Activated CD4-positive, alpha-beta T cell treated with anti-CD3 and anti-CD28 coated beads for 36 hours (primary cell): ENCODE measurements at regions not wholly inside any gene's neighbourhood (a gene's known extent, or its start where the extent isn't known, plus 50 kb on each side); places are given as distances from the start of the nearest gene placed in this dataset.

Experiments
- ATAC-seq: fragments of 200-7000 bp; cut with Tn5 transposase; one replicate; pipeline ENCODE4 v1.10.0; 2021; ENCODE audit warnings: mild to moderate bottlenecking, moderate library complexity
- CTCF ChIA-PET: fragments of 350-600 bp; sonication (Branson Sonifier 250); formaldehyde crosslinking; loops from one replicate; lab custom pipeline; 2021; ENCODE audit warnings: antibody characterized with exemption; lab: Charles Lee
- POLR2A ChIA-PET: fragments of 350-600 bp; sonication (Branson Sonifier 250); formaldehyde crosslinking; loops from one replicate; lab custom pipeline; 2021; ENCODE audit warnings: antibody characterized with exemption, inconsistent platforms; lab: Charles Lee
- DNase-seq: peaks from one replicate; pipeline ENCODE4 v3.0.0-alpha.2; 2020
- H3K27ac Mint-ChIP-seq: one replicate; pipeline ENCODE4 v1.8.0; 2021; ENCODE audit warnings: mixed read lengths
- H3K27me3 Mint-ChIP-seq: one replicate; pipeline ENCODE4 v1.8.0; 2021; ENCODE audit warnings: mixed read lengths
- H3K36me3 Mint-ChIP-seq: one replicate; pipeline ENCODE4 v1.8.0; 2021; ENCODE audit warnings: low read depth, mixed read lengths
- H3K4me1 Mint-ChIP-seq: one replicate; pipeline ENCODE4 v1.8.0; 2021; ENCODE audit warnings: mixed read lengths
- H3K4me3 Mint-ChIP-seq: one replicate; pipeline ENCODE4 v1.8.0; 2021; ENCODE audit warnings: mild to moderate bottlenecking, moderate library complexity, mixed read lengths
- H3K9me3 Mint-ChIP-seq: one replicate; pipeline ENCODE4 v1.8.0; 2021; ENCODE audit warnings: low read depth, mixed read lengths
- intact Hi-C, 2 experiments: fragments of 100-400 bp; cut with DNase I in 1 of 2; cut with micrococcal nuclease in 1 of 2; formaldehyde crosslinking; loops; one replicate each; pipeline versions ENCODE4 v1.14.2 to v1.15.1; 2022 to 2024; cut with DNase I, micrococcal nuclease

DNA sequence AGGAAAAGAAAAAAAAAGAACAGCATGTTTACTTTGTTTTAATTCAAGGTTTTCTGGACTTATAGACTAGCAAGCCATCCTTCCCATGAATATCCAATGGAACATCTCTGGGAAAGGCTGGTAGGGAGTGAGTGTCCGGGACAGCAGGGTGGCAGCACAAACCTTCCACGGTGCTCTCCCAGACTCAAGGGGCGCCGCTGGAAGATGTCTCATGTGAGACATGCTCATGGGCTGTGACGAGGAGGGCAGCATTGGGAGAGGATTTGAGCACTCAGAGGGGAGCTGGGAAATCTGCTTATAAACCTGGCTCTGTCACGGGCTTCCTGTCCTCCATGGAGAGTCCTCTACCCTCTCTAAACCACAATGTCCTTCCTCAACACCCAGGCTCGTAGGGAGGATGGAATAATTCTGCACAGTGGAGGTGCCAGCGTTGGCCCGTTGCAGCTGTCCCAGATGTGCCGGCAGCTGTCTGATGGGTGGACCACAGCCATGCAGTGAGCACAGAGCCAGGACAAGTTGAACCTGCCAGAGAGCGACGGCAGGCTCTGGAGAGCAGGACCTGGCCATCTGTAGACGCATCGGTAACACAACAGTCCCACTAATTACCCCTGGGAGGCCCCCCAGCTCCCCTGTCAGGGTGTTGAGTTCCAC lies 100.1 kb upstream of the IGSF21 start:
- H3K4me1 Mint-ChIP-seq, result no peaks in the 10 kb centered on the region
- H3K4me3 Mint-ChIP-seq, result no peak overlapping the region
- ChIA-PET POLR2A (no interaction called here), CTCF (no interaction called here)
- DNase-seq (no peak), ATAC-seq (no peak)
- intact Hi-C loops, result no loop called here
- no peaks in the 10 kb centered on the region for H3K36me3 Mint-ChIP-seq
- no peaks in the 10 kb centered on the region for H3K9me3 Mint-ChIP-seq
- H3K27ac Mint-ChIP-seq, result no peak overlapping the region
- peaks cover 8% of the 10 kb centered on the region for H3K27me3 Mint-ChIP-seq

DNA sequence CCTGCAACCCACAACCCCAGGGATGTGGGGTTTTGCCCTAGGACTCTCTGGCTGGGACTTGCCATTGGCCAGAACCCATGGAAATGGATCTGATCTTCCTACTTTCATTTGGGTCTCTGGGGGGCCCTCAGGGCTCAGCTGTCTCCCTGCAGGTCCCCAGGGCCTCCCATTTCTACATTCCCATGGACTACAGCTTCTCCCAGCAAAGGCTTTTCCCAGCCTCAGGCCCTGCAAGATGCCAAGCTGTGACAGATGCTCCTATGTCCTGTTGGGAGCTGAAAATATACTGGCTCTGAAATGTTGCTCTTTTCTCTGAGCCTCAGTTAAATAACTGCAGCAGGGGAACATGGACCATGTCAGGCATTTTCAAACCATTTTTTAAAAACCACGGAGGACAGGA lies 99.5 kb upstream of the IGSF21 start:
- DNase-seq, result no peak
- Mint-ChIP-seq H3K27me3 (peaks cover 8% of the 10 kb centered on the region), H3K9me3 (no peaks in the 10 kb centered on the region), H3K27ac (no peak overlapping the region), H3K36me3 (no peaks in the 10 kb centered on the region), H3K4me3 (no peak overlapping the region), H3K4me1 (no peaks in the 10 kb centered on the region)
- no peak for ATAC-seq
- intact Hi-C loops, result no loop called here
- ChIA-PET CTCF (no interaction called here), POLR2A (no interaction called here)

GRCh38 chr1:18009055-18009454 lies 98.5 kb upstream of the IGSF21 start:
- no peaks in the 10 kb centered on the region for H3K4me1 Mint-ChIP-seq
- intact Hi-C loops, result no loop called here

GRCh38 chr1:18009478-18009961 lies 98.1 kb upstream of the IGSF21 start:
- Mint-ChIP-seq H3K4me1 (no peaks in the 10 kb centered on the region), H3K4me3 (no peak overlapping the region), H3K27me3 (peaks cover 6% of the 10 kb centered on the region), H3K36me3 (no peaks in the 10 kb centered on the region), H3K9me3 (no peaks in the 10 kb centered on the region), H3K27ac (no peak overlapping the region)
- DNase-seq, result no peak
- intact Hi-C loops, result no loop called here
- ATAC-seq, result no peak
- POLR2A ChIA-PET, result no interaction called here
- CTCF ChIA-PET, result no interaction called here

More at GRCh38 chr1:18009055-18009454, 98.5 kb upstream of the IGSF21 start:
- Mint-ChIP-seq H3K9me3 (no peaks in the 10 kb centered on the region), H3K27ac (no peak overlapping the region), H3K36me3 (no peaks in the 10 kb centered on the region), H3K27me3 (peaks cover 5% of the 10 kb centered on the region), H3K4me3 (no peak overlapping the region)
- no peak for ATAC-seq
- ChIA-PET POLR2A (no interaction called here), CTCF (no interaction called here)
- no peak for DNase-seq

DNA sequence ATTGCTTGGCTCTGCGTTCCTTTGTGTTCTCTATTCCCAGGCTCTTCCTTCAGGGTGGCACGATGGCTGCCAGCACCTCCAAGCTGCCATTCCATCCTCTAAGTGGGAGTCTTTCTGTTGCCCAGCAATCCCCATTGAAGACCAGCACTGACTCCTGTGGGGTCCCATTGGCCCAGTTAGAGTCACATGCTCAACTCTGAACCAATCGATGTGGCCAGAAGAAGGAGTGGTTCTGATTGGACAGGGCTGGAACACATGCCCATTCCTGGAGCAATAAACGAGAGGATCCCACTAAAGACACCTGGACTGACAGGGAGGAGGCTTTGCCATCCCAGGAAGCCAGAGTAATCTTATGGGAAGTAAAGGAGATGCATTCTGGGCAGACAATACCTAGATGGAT lies 97.2 kb upstream of the IGSF21 start:
- peaks cover 13% of the 10 kb centered on the region for H3K27me3 Mint-ChIP-seq
- ATAC-seq, result no peak
- intact Hi-C loops, result no loop called here

GRCh38 chr1:18010945-18011344 lies 96.7 kb upstream of the IGSF21 start:
- peaks cover 14% of the 10 kb centered on the region for H3K27me3 Mint-ChIP-seq
- intact Hi-C loops, result no loop called here
- H3K9me3 Mint-ChIP-seq, result no peaks in the 10 kb centered on the region
- H3K27ac Mint-ChIP-seq, result no peak overlapping the region
- ChIA-PET CTCF (no interaction called here), POLR2A (no interaction called here)
- no peaks in the 10 kb centered on the region for H3K36me3 Mint-ChIP-seq
- ATAC-seq (no peak), DNase-seq (no peak)
- H3K4me1 Mint-ChIP-seq, result no peaks in the 10 kb centered on the region
- no peak overlapping the region for H3K4me3 Mint-ChIP-seq

More for the DNA sequence above, 97.2 kb upstream of the IGSF21 start:
- Mint-ChIP-seq H3K27ac (no peak overlapping the region), H3K36me3 (no peaks in the 10 kb centered on the region), H3K4me3 (no peak overlapping the region), H3K4me1 (no peaks in the 10 kb centered on the region), H3K9me3 (no peaks in the 10 kb centered on the region)
- DNase-seq, result no peak
- POLR2A ChIA-PET, result no interaction called here
- CTCF ChIA-PET, result no interaction called here

DNA sequence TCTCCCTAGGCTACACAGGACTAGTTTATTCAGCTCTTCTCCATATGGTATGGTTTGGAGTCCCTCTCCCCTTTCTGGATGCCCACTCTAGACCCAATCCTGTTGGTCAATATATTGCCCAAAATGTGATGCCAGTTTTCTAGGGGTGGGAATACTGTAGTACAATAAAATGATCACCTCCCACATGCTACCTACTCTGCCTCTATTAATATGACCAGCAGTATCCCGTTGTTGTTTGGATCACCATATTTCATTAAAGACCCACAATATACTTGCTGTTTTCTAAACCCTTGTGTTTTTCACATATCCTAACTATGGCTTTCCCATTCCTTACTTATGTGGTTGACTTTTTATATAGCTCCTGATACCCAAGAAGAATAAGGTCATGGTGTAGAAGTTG lies 95.9 kb upstream of the IGSF21 start:
- Mint-ChIP-seq H3K36me3 (no peaks in the 10 kb centered on the region), H3K4me1 (no peaks in the 10 kb centered on the region), H3K9me3 (no peaks in the 10 kb centered on the region), H3K4me3 (no peak overlapping the region), H3K27ac (no peak overlapping the region), H3K27me3 (peaks cover 14% of the 10 kb centered on the region)
- ATAC-seq, result no peak
- ChIA-PET CTCF (no interaction called here), POLR2A (interaction anchor here (0.6 kb wide), 1 partner anchor 8 kb away, joined by 3 read pairs; no protein-coding TSS in a partner anchor)
- no peak for DNase-seq
- intact Hi-C loops, result no loop called here

GRCh38 chr1:18012686-18013085 lies 94.9 kb upstream of the IGSF21 start:
- no peak overlapping the region for H3K4me3 Mint-ChIP-seq
- H3K27ac Mint-ChIP-seq, result no peak overlapping the region
- CTCF ChIA-PET, result interaction anchor here (0.6 kb wide), 1 partner anchor 326 kb away, joined by 4 read pairs; no protein-coding TSS in a partner anchor
- no peaks in the 10 kb centered on the region for H3K36me3 Mint-ChIP-seq
- ATAC-seq (no peak), DNase-seq (no peak)
- POLR2A ChIA-PET, result no interaction called here
- peaks cover 14% of the 10 kb centered on the region for H3K27me3 Mint-ChIP-seq
- intact Hi-C loops, result no loop called here
- H3K4me1 Mint-ChIP-seq, result no peaks in the 10 kb centered on the region
- no peaks in the 10 kb centered on the region for H3K9me3 Mint-ChIP-seq

GRCh38 chr1:18013216-18013615 lies 94.4 kb upstream of the IGSF21 start:
- ChIA-PET POLR2A (no interaction called here), CTCF (interaction anchor here (0.6 kb wide), 1 partner anchor 325 kb away, joined by 4 read pairs; no protein-coding TSS in a partner anchor)
- Mint-ChIP-seq H3K9me3 (no peaks in the 10 kb centered on the region), H3K4me1 (no peaks in the 10 kb centered on the region), H3K27me3 (peaks cover 14% of the 10 kb centered on the region), H3K4me3 (no peak overlapping the region), H3K36me3 (no peaks in the 10 kb centered on the region), H3K27ac (no peak overlapping the region)
- DNase-seq (no peak), ATAC-seq (no peak)
- intact Hi-C loops, result no loop called here

DNA sequence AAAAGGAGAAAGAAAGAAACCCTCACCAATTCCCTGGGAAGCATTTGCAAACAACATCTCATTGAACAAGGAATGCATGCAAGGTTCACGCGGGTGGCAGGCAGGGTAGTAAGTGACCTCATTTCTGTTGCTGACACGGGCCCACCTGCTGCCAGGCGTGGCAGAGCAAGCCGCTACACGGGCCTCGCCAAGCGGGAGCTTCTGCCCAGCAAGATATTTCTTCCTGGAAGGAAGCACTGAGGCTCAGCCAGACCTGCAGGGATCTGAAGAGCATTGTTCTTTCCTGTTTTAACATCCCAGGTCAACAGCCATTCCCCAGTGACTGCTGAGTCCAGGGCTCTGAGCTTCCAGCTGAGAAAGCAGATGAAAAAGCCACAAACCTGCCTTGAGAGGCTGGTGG lies 91.9 kb upstream of the IGSF21 start:
- Mint-ChIP-seq H3K27ac (no peak overlapping the region), H3K9me3 (no peaks in the 10 kb centered on the region), H3K4me3 (no peak overlapping the region), H3K36me3 (no peaks in the 10 kb centered on the region), H3K27me3 (peaks cover 14% of the 10 kb centered on the region), H3K4me1 (no peaks in the 10 kb centered on the region)
- intact Hi-C loops, result no loop called here
- no peak for DNase-seq
- no peak for ATAC-seq
- ChIA-PET POLR2A (no interaction called here), CTCF (no interaction called here)

DNA sequence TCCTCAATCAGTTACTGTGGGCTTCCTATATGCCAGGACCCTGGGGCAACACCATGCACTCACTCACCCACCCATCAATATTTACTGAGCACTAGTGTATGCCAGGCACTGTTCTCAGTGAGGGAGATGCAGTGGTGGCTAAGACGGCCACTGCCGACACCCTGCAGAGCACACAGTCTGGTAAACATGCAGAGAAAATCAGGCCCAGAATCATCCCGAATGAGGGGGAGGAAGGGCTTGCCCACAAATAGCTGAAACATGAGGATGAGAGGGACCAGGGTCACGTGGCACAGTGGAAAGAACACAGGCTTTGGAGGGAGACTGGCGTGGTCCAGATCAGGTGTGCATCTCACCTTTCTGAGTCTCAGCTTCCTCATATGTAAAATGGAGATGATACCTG lies 89.2 kb upstream of the IGSF21 start:
- Mint-ChIP-seq H3K27me3 (peaks cover 20% of the 10 kb centered on the region), H3K4me1 (no peaks in the 10 kb centered on the region), H3K4me3 (no peak overlapping the region), H3K9me3 (no peaks in the 10 kb centered on the region), H3K36me3 (no peaks in the 10 kb centered on the region), H3K27ac (no peak overlapping the region)
- CTCF ChIA-PET, result no interaction called here
- ATAC-seq (no peak), DNase-seq (no peak)
- POLR2A ChIA-PET, result no interaction called here
- intact Hi-C loops, result no loop called here

DNA sequence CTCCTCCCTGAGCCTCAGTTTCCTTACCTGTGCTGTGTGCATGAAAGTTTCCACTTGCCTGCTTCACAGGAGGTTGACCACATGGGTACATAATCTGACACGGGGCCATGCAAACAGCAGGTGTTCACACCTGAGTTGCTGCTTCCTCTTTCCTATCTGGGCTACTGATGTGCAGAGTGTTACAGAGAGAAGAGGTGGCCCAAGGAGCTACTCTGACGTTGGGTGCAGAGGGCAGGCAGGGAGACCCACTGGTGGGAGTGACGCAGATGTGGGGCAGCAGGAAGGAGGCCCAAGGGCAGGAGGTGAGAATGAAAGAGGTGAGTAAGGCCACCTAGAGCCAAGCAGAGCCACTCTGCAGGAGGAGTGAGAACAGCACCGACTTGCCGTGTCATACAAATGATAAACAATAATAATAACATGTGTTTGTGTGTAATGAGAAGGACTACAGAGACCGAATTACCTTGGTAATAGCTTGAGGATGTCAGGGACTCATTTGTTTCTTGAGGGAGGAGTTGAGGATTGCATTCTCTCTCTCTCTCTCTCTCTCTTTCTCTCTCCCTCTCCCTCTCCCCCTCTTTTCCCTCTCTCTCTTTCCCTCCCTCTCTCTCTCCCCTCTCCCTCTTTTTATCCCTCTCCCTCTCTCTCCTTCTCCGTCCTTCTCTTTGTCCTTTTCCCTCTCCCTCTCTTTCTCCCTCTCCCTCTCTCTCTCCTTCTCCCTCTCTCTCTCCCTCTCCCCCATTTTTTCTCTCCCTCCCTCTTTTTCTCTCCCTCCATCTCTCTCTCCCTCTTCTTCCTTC lies 87.4 kb upstream of the IGSF21 start:
- ChIA-PET POLR2A (no interaction called here), CTCF (no interaction called here)
- Mint-ChIP-seq H3K27ac (no peak overlapping the region), H3K4me1 (no peaks in the 10 kb centered on the region), H3K27me3 (peaks cover 14% of the 10 kb centered on the region), H3K9me3 (no peaks in the 10 kb centered on the region), H3K36me3 (no peaks in the 10 kb centered on the region), H3K4me3 (no peak overlapping the region)
- DNase-seq, result no peak
- no peak for ATAC-seq
- intact Hi-C loops, result no loop called here
